ENCODE measurements at regions not wholly inside any gene's neighbourhood (a gene's known extent, or its start where the extent isn't known, plus 50 kb on each side); places are given as distances from the start of the nearest gene placed in this dataset.
"Not testable (repeated sequence)": the region's sequence is repeated elsewhere in the genome, so short reads cannot be mapped to it uniquely, and the experiment has no call there.

GRCh38 chr15:45822968-45823367, 188.1 kb downstream of the SQOR start:
- H3K36me3 Mint-ChIP-seq (ENCODE audit: low read depth); H3K27ac Mint-ChIP-seq; DNase-seq (ENCODE audit: low spot score); H3K4me1 Mint-ChIP-seq (ENCODE audit: low read depth); H3K27me3 Mint-ChIP-seq (ENCODE audit: insufficient read depth); H3K9me3 Mint-ChIP-seq; H3K4me3 Mint-ChIP-seq; intact Hi-C loops (cut with micrococcal nuclease): not testable (repeated sequence)

GRCh38 chr15:45827275-45827674, 192.4 kb downstream of the SQOR start:
- no peaks in the 10 kb centered on the region for H3K27me3 Mint-ChIP-seq (ENCODE audit: insufficient read depth)
- intact Hi-C loops (cut with micrococcal nuclease), result no loop called here
- H3K27ac Mint-ChIP-seq, result no peak overlapping the region
- no peaks in the 10 kb centered on the region for H3K4me1 Mint-ChIP-seq (ENCODE audit: low read depth)
- no peak overlapping the region for H3K4me3 Mint-ChIP-seq
- no peak for DNase-seq (ENCODE audit: low spot score)
- no peaks in the 10 kb centered on the region for H3K36me3 Mint-ChIP-seq (ENCODE audit: low read depth)
- peaks cover 5% of the 10 kb centered on the region for H3K9me3 Mint-ChIP-seq

- Mint-ChIP-seq H3K9me3 (peaks cover 5% of the 10 kb centered on the region), H3K36me3 (ENCODE audit: low read depth) (no peaks in the 10 kb centered on the region), H3K4me3 (no peak overlapping the region), H3K27me3 (ENCODE audit: insufficient read depth) (no peaks in the 10 kb centered on the region), H3K27ac (no peak overlapping the region), H3K4me1 (ENCODE audit: low read depth) (no peaks in the 10 kb centered on the region)
- no peak for DNase-seq (ENCODE audit: low spot score)
- intact Hi-C loops (cut with micrococcal nuclease), result no loop called here
Measured at GRCh38 chr15:45827766-45828165, 192.9 kb downstream of the SQOR start.

- Mint-ChIP-seq H3K4me3 (no peak overlapping the region), H3K27me3 (ENCODE audit: insufficient read depth) (no peaks in the 10 kb centered on the region), H3K27ac (no peak overlapping the region), H3K36me3 (ENCODE audit: low read depth) (no peaks in the 10 kb centered on the region), H3K4me1 (ENCODE audit: low read depth) (no peaks in the 10 kb centered on the region), H3K9me3 (peaks cover 5% of the 10 kb centered on the region)
- intact Hi-C loops (cut with micrococcal nuclease), result no loop called here
- no peak for DNase-seq (ENCODE audit: low spot score)
Measured at GRCh38 chr15:45829336-45830153, 194.7 kb downstream of the SQOR start.

- Mint-ChIP-seq H3K27ac (no peak overlapping the region), H3K36me3 (ENCODE audit: low read depth) (no peaks in the 10 kb centered on the region), H3K27me3 (ENCODE audit: insufficient read depth) (no peaks in the 10 kb centered on the region), H3K4me3 (no peak overlapping the region), H3K9me3 (peaks cover 5% of the 10 kb centered on the region), H3K4me1 (ENCODE audit: low read depth) (no peaks in the 10 kb centered on the region)
- intact Hi-C loops (cut with micrococcal nuclease), result no loop called here
- DNase-seq (ENCODE audit: low spot score), result no peak
Measured at GRCh38 chr15:45831787-45832186, 197.0 kb downstream of the SQOR start.

- peaks cover 4% of the 10 kb centered on the region for H3K27me3 Mint-ChIP-seq (ENCODE audit: insufficient read depth)
- no peaks in the 10 kb centered on the region for H3K36me3 Mint-ChIP-seq (ENCODE audit: low read depth)
Measured at GRCh38 chr15:45834622-45835021, 199.8 kb downstream of the SQOR start.

GRCh38 chr15:45842151-45842550, 207.3 kb downstream of the SQOR start:
- DNase-seq (ENCODE audit: low spot score), result no peak
- Mint-ChIP-seq H3K4me3 (no peak overlapping the region), H3K27ac (no peak overlapping the region), H3K36me3 (ENCODE audit: low read depth) (no peaks in the 10 kb centered on the region), H3K9me3 (no peaks in the 10 kb centered on the region), H3K4me1 (ENCODE audit: low read depth) (no peaks in the 10 kb centered on the region), H3K27me3 (ENCODE audit: insufficient read depth) (peaks cover 6% of the 10 kb centered on the region)
- intact Hi-C loops (cut with micrococcal nuclease), result no loop called here

More at GRCh38 chr15:45834622-45835021, 199.8 kb downstream of the SQOR start:
- Mint-ChIP-seq H3K9me3 (peaks cover 5% of the 10 kb centered on the region), H3K4me1 (ENCODE audit: low read depth) (no peaks in the 10 kb centered on the region), H3K27ac (no peak overlapping the region), H3K4me3 (no peak overlapping the region)
- intact Hi-C loops (cut with micrococcal nuclease), result no loop called here
- no peak for DNase-seq (ENCODE audit: low spot score)

- peaks cover 6% of the 10 kb centered on the region for H3K9me3 Mint-ChIP-seq
- H3K27me3 Mint-ChIP-seq (ENCODE audit: insufficient read depth), result no peaks in the 10 kb centered on the region
- no peaks in the 10 kb centered on the region for H3K36me3 Mint-ChIP-seq (ENCODE audit: low read depth)
- intact Hi-C loops (cut with micrococcal nuclease), result no loop called here
- no peak for DNase-seq (ENCODE audit: low spot score)
- no peak overlapping the region for H3K27ac Mint-ChIP-seq
- no peak overlapping the region for H3K4me3 Mint-ChIP-seq
- no peaks in the 10 kb centered on the region for H3K4me1 Mint-ChIP-seq (ENCODE audit: low read depth)
Measured at GRCh38 chr15:45847645-45848044, 212.8 kb downstream of the SQOR start.

GRCh38 chr15:45849136-45849535, 214.3 kb downstream of the SQOR start:
- Mint-ChIP-seq H3K4me3 (no peak overlapping the region), H3K27me3 (ENCODE audit: insufficient read depth) (peaks cover 1% of the 10 kb centered on the region), H3K27ac (no peak overlapping the region), H3K4me1 (ENCODE audit: low read depth) (no peaks in the 10 kb centered on the region), H3K36me3 (ENCODE audit: low read depth) (no peaks in the 10 kb centered on the region), H3K9me3 (peaks cover 6% of the 10 kb centered on the region)
- DNase-seq (ENCODE audit: low spot score), result no peak
- intact Hi-C loops (cut with micrococcal nuclease), result no loop called here

GRCh38 chr15:45854455-45855202, 219.8 kb downstream of the SQOR start:
- no peak overlapping the region for H3K4me3 Mint-ChIP-seq
- H3K27ac Mint-ChIP-seq, result no peak overlapping the region
- no peaks in the 10 kb centered on the region for H3K36me3 Mint-ChIP-seq (ENCODE audit: low read depth)
- DNase-seq (ENCODE audit: low spot score), result no peak
- peaks cover 6% of the 10 kb centered on the region for H3K9me3 Mint-ChIP-seq
- H3K4me1 Mint-ChIP-seq (ENCODE audit: low read depth), result no peaks in the 10 kb centered on the region
- peaks cover 1% of the 10 kb centered on the region for H3K27me3 Mint-ChIP-seq (ENCODE audit: insufficient read depth)
- intact Hi-C loops (cut with micrococcal nuclease), result no loop called here

- Mint-ChIP-seq H3K4me3 (no peak overlapping the region), H3K36me3 (ENCODE audit: low read depth) (no peaks in the 10 kb centered on the region), H3K4me1 (ENCODE audit: low read depth) (no peaks in the 10 kb centered on the region), H3K27me3 (ENCODE audit: insufficient read depth) (peaks cover 1% of the 10 kb centered on the region), H3K9me3 (peaks cover 3% of the 10 kb centered on the region), H3K27ac (no peak overlapping the region)
- intact Hi-C loops (cut with micrococcal nuclease), result no loop called here
- no peak for DNase-seq (ENCODE audit: low spot score)
Measured at GRCh38 chr15:45855210-45855906, 220.5 kb downstream of the SQOR start.

- Mint-ChIP-seq H3K27ac (no peak overlapping the region), H3K27me3 (ENCODE audit: insufficient read depth) (peaks cover 1% of the 10 kb centered on the region), H3K4me1 (ENCODE audit: low read depth) (no peaks in the 10 kb centered on the region), H3K9me3 (no peaks in the 10 kb centered on the region), H3K4me3 (no peak overlapping the region), H3K36me3 (ENCODE audit: low read depth) (no peaks in the 10 kb centered on the region)
- intact Hi-C loops (cut with micrococcal nuclease), result no loop called here
- no peak for DNase-seq (ENCODE audit: low spot score)
Measured at GRCh38 chr15:45855907-45856579, 221.2 kb downstream of the SQOR start.
